T-helper 2 cell treated with Interferon-gamma antibody and Interleukin-4, amounts not matched to agents 100 ng/mL and 5 ng/mL, for 36 hours (primary cell): ENCODE measurements at regions not wholly inside any gene's neighbourhood (a gene's known extent, or its start where the extent isn't known, plus 50 kb on each side); places are given as distances from the start of the nearest gene placed in this dataset.

Source experiments
- intact Hi-C: fragments of 100-400 bp; cut with micrococcal nuclease; formaldehyde crosslinking; loops from one replicate; pipeline ENCODE4 v1.15.1; 2023

- intact Hi-C loops, result no loop called here
Measured at GRCh38 chr6:14792118-14792955, 453.5 kb upstream of the JARID2 start.

- intact Hi-C loops, result no loop called here
Measured at GRCh38 chr6:14795451-14795850, 450.4 kb upstream of the JARID2 start.

GRCh38 chr6:14796974-14797762 is 448.7 kb upstream of the JARID2 start:
- intact Hi-C loops, result no loop called here

- intact Hi-C loops, result no loop called here
Measured at GRCh38 chr6:14797875-14798593, 447.8 kb upstream of the JARID2 start.

- intact Hi-C loops, result no loop called here
Measured at GRCh38 chr6:14798594-14798982, 447.3 kb upstream of the JARID2 start.

GRCh38 chr6:14798996-14799588 is 446.8 kb upstream of the JARID2 start:
- intact Hi-C loops, result no loop called here

GRCh38 chr6:14799928-14800327 is 445.9 kb upstream of the JARID2 start:
- intact Hi-C loops, result no loop called here

- intact Hi-C loops, result no loop called here
Measured at GRCh38 chr6:14802514-14803160, 443.2 kb upstream of the JARID2 start.

GRCh38 chr6:14804001-14804784 is 441.7 kb upstream of the JARID2 start:
- intact Hi-C loops, result no loop called here

- intact Hi-C loops, result no loop called here
Measured at GRCh38 chr6:14804785-14805210, 441.1 kb upstream of the JARID2 start.

- intact Hi-C loops, result no loop called here
Measured at GRCh38 chr6:14806101-14806500, 439.8 kb upstream of the JARID2 start.

- intact Hi-C loops, result no loop called here
Measured at GRCh38 chr6:14807130-14807529, 438.7 kb upstream of the JARID2 start.

GRCh38 chr6:14807971-14808370 is 437.9 kb upstream of the JARID2 start:
- intact Hi-C loops, result no loop called here

- intact Hi-C loops, result no loop called here
Measured at GRCh38 chr6:14810021-14810420, 435.8 kb upstream of the JARID2 start.

- intact Hi-C loops, result no loop called here
Measured at GRCh38 chr6:14811775-14812428, 434.0 kb upstream of the JARID2 start.

- intact Hi-C loops, result no loop called here
Measured at GRCh38 chr6:14814016-14814415, 431.9 kb upstream of the JARID2 start.

GRCh38 chr6:14816116-14816859 is 429.6 kb upstream of the JARID2 start:
- intact Hi-C loops, result no loop called here

GRCh38 chr6:14817074-14817473 is 428.8 kb upstream of the JARID2 start:
- intact Hi-C loops, result no loop called here

- intact Hi-C loops, result no loop called here
Measured at GRCh38 chr6:14818422-14818884, 427.4 kb upstream of the JARID2 start.
